ENCODE measurements at regions not wholly inside any gene's neighbourhood (a gene's known extent, or its start where the extent isn't known, plus 50 kb on each side); places are given as distances from the start of the nearest gene placed in this dataset.

DNA sequence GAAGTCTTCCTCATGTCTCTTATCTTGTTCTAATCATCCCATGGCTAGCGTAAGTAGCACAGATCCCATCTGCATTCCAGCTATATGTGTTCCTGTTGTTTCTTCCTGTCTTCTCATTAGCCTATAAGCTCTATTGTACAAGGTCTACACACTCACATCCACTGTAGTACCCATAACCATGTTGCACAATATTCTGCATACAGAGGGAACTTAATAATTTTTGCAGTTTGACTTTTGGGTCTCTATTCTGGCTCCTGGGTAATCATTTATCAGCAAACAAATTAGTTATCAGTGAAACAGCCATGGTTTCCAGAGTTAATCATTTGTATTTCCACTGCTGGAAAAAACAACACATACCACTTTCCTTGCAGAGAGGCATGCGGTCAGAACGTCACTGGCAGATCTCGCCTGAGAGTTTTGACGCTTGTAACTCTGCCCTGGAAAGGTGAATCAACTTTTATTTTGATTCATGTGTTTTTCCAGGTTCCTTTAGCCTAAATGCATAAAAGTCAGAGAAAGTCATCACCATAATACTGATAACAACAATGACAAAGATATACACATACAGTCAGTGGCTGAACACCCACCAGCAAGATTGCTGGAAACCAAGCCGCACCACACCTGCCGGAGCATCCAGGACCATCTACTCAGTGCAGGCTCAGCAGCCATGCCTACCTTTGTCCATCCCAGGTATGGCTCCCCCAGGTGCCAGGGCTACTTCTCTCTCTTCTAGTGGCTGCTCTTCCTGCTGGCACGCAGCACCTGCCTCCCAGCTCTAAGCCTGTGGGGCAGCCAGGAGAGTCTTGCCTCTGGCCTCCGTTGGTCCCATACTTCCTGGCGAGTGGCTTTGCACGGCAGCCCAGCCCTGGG, 158.2 kb downstream of the QRSL1 start:
- Histone ChIP-seq H3K27me3 (ENCODE audit: control insufficient read depth in 2 of 2, insufficient read depth in 2 of 2, low read length in 2 of 2) (peaks cover 0 to 5% of the 10 kb centered on the region in 2 experiments; a peak in 1 of 5 replicates), H3K9me1 (ENCODE audit: control insufficient read depth, insufficient read depth, low read length) (no peaks in the 10 kb centered on the region), H3K36me3 (ENCODE audit: control insufficient read depth, insufficient read depth, low read length) (no peaks in the 10 kb centered on the region), H3K79me2 (ENCODE audit: control insufficient read depth, insufficient read depth, low read length) (no peaks in the 10 kb centered on the region), H3K4me1 (replicated peaks in 1 of 2; ENCODE audit: control insufficient read depth in 2 of 2, insufficient read depth in 2 of 2, low read length in 2 of 2) (peaks cover 0 to 3% of the 10 kb centered on the region in 2 experiments; a peak in 3 of 5 replicates), H3K4me2 (ENCODE audit: insufficient read depth, low read length) (no peak overlapping the region), H3K27ac (ENCODE audit: extremely low read depth, low read depth, low read length) (no peak overlapping the region), H3K4me3 (no peak overlapping the region), H4K20me1 (replicated peaks; ENCODE audit: control insufficient read depth, insufficient read depth, low read length) (no peaks in the 10 kb centered on the region), H3K9ac (ENCODE audit: insufficient read depth in 1 of 2, low read depth in 2 of 2, low read length in 2 of 2) (no peak overlapping the region; a peak in 1 of 4 replicates), H2AFZ (ENCODE audit: low read depth, low read length) (no peak overlapping the region), H3K9me3 (replicated peaks; ENCODE audit: control insufficient read depth, insufficient read depth, low read depth, low read length) (no peaks in the 10 kb centered on the region)
- POLR2A ChIA-PET: no interaction called here
- CTCF ChIA-PET (ENCODE audit: low intra/inter-chr PET ratio): no interaction called here
- intact Hi-C loops (cut with micrococcal nuclease): no loop called here
- ATAC-seq (no peak), FAIRE-seq (peak; percentile 71), DNase-seq (ENCODE audit: extremely low read depth in 1 of 4, low spot score in 3 of 4) (no peak)
- in situ Hi-C loops (cut with MboI): no loop called here
- 17% methylated on average over 9 of the region's 11 CpGs for WGBS (ENCODE audit: insufficient coverage, low coverage, missing lambda C conversion rate)
- no peak for TF ChIP-seq GATAD2A (IDR thresholded peaks at IDR 0.05)
- TF ChIP-seq, protein P1, sequence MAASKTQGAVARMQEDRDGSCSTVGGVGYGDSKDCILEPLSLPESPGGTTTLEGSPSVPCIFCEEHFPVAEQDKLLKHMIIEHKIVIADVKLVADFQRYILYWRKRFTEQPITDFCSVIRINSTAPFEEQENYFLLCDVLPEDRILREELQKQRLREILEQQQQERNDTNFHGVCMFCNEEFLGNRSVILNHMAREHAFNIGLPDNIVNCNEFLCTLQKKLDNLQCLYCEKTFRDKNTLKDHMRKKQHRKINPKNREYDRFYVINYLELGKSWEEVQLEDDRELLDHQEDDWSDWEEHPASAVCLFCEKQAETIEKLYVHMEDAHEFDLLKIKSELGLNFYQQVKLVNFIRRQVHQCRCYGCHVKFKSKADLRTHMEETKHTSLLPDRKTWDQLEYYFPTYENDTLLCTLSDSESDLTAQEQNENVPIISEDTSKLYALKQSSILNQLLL (CRISPR knock-in tag; IDR thresholded peaks at IDR 0.05; ENCODE audit: borderline replicate concordance): no peak
- TF ChIP-seq CEBPB (tag; IDR thresholded peaks at IDR 0.05): peak; percentile 61
- TF ChIP-seq CBFB (CRISPR knock-in tag; IDR thresholded peaks at IDR 0.05): no peak
- TF ChIP-seq ZNF347 (CRISPR knock-in tag; IDR thresholded peaks at IDR 0.05; ENCODE audit: low read depth): no peak
- TF ChIP-seq, protein P2, sequence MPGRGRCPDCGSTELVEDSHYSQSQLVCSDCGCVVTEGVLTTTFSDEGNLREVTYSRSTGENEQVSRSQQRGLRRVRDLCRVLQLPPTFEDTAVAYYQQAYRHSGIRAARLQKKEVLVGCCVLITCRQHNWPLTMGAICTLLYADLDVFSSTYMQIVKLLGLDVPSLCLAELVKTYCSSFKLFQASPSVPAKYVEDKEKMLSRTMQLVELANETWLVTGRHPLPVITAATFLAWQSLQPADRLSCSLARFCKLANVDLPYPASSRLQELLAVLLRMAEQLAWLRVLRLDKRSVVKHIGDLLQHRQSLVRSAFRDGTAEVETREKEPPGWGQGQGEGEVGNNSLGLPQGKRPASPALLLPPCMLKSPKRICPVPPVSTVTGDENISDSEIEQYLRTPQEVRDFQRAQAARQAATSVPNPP (IDR thresholded peaks at IDR 0.05; ENCODE audit: borderline replicate concordance, insufficient read depth, insufficient read length): no peak
- TF ChIP-seq RBM34 (IDR thresholded peaks at IDR 0.05; ENCODE audit: borderline replicate concordance, insufficient read depth, low read length): no peak
- TF ChIP-seq MXI1 (IDR thresholded peaks at IDR 0.05; ENCODE audit: low read depth, low read length): no peak
- no peak for TF ChIP-seq RNF2 (IDR thresholded peaks at IDR 0.05)
- TF ChIP-seq CEBPG (CRISPR knock-in tag; IDR thresholded peaks at IDR 0.05): no peak
- TF ChIP-seq CEBPG (tag; conservative IDR thresholded peaks at IDR 0.05 in 1 of 2, IDR thresholded peaks at IDR 0.05 in 1 of 2): peak in 1 of 2 experiments; percentile 42; a peak in 2 of 4 replicates
- BruUV-seq (replicated peaks): no TSS peak

Measured in K562 (cell line).